Fibroblast of pulmonary artery (primary cell): ENCODE measurements at regions not wholly inside any gene's neighbourhood (a gene's known extent, or its start where the extent isn't known, plus 50 kb on each side); places are given as distances from the start of the nearest gene placed in this dataset.
"Not testable (repeated sequence)": the region's sequence is repeated elsewhere in the genome, so short reads cannot be mapped to it uniquely, and the experiment has no call there.

Experiments used
- DNase-seq: peaks from one replicate; pipeline ENCODE4 v3.0.0-alpha.2; 2010; ENCODE audit warnings: low read depth
- H3K4me3 ChIP-seq: replicated peaks from 2 replicates; pipeline ENCODE4 v1.5.1; 2011; ENCODE audit warnings: low read depth, mild to moderate bottlenecking, control low read depth, low read length, moderate library complexity
- TF ChIP-seq, protein P1 (sequence below): IDR thresholded peaks from 2 replicates; pipeline ENCODE4 v1.5.1; 2011; ENCODE audit warnings: mild to moderate bottlenecking, control low read depth, low read length, inconsistent platforms; ENCODE audit errors: missing control alignments

DNA sequence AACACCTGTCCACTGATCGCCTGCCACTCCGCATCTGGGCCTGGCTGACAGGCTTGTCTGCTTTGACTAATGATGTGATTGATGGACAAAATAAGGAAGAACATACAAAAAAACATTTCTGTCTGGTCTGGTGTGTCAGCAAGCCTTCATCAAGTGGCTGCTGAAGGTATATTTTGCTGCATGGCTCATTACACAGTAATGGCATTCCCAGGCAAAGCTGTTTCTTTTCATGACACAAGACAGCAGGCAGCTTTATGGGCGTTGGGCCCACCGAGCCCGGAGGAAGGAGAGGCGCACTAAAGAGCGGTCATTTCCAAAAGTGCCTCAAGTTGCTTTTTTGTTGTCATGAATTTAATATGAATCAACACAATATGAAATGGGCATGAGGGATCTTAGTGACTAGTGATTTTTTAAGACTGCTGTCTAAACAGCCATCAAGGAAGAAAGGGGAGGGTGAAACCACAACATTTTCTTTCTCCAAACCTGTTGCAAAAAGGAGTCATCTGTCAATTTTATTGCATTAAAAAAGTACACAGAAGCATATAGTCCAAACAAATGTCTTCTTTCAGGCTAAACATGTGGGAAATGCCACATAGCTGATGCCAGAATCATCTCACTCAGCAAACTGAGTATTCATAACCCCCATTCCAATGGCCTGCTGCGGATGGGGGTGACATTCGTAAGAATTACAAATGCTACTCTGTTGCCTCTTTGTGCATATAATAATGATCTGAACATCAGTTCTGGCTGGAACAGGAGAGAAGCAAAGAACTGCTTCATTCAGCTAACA is 476.6 kb downstream of the ZNF536 start:
- TF ChIP-seq, protein P1, sequence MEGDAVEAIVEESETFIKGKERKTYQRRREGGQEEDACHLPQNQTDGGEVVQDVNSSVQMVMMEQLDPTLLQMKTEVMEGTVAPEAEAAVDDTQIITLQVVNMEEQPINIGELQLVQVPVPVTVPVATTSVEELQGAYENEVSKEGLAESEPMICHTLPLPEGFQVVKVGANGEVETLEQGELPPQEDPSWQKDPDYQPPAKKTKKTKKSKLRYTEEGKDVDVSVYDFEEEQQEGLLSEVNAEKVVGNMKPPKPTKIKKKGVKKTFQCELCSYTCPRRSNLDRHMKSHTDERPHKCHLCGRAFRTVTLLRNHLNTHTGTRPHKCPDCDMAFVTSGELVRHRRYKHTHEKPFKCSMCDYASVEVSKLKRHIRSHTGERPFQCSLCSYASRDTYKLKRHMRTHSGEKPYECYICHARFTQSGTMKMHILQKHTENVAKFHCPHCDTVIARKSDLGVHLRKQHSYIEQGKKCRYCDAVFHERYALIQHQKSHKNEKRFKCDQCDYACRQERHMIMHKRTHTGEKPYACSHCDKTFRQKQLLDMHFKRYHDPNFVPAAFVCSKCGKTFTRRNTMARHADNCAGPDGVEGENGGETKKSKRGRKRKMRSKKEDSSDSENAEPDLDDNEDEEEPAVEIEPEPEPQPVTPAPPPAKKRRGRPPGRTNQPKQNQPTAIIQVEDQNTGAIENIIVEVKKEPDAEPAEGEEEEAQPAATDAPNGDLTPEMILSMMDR: no peak

DNA sequence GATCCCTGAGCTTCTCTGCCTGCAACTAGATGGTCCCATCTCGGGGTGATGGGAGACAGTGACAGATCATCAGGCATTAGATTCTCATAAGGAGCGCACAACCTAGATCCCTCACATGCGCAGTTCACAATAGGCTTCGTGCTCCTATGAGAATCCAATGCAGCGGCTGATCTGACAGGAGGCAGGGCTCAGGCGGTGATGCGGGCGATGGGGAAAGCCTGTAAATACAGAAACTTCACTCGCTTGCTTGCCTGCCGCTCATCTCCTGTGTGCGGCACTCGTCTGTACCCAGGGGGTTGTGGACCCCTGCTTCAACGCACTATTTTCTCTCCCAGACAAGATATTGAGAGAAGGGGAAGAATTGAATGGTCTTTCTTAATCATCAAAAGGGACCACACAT is 473.9 kb downstream of the ZNF536 start:
- DNase-seq: no peak
- TF ChIP-seq, protein P1: no peak
- H3K4me3 ChIP-seq: no peak overlapping the region

More for the DNA sequence above, 476.6 kb downstream of the ZNF536 start:
- no peak for DNase-seq
- no peak overlapping the region for H3K4me3 ChIP-seq

DNA sequence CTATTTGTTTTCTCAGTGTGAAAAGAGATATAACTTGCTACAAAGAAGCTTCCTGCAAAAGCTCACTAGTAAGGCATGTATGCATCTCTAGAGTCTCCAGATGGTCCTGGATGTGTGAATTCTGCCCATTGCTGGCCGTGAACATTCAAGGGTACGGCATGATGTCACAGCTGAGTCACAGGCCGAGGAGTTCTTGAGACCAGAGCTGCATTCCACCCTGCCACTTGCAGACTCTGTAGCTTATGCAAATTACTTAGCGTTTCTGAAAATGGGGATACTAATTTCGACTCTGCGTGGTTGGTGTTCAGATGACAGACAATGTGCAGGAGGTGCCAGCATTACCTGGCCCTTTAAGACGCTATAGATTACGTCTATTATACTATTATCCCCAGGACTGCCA is 470.7 kb downstream of the ZNF536 start:
- TF ChIP-seq, protein P1: no peak
- DNase-seq: no peak
- no peak overlapping the region for H3K4me3 ChIP-seq

DNA sequence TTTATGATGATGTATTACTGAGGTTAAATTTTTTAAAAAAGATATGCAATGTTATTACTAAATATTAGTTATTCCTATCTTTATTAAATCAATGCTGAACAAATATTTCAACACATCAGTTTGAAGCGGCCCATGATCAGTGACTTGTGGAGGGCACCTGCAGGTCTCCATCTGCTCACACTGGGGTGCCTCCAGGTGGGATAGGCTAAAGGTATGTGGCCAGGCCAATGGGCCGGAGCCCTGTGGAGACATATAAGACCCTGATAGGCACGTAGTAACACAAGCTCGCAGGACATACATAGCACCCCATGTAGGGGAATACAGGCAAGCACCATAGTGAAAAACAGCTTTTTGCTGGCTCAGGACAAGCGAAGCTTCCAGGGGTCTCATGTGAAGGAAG is 469.8 kb downstream of the ZNF536 start:
- no peak overlapping the region for H3K4me3 ChIP-seq
- TF ChIP-seq, protein P1: no peak
- no peak for DNase-seq

DNA sequence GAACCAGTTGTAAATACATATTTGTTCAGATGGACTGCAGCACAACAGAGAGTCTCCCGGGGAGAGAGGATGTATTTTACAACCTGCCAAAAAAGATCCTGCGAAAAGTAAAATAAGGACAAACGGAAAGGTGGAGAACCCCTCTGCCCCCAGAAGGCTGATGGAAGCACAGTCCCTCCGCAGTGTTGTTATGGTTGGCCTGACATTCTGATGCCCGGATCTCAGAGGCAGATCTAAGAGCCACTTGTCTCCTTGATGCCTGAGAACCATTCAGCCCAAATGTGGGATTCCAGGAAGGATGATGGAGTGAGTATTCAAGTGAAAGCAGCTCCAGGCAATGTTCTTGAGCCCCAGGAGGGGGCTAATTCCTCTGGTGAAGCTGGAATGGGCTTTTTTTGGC is 458.7 kb downstream of the ZNF536 start:
- H3K4me3 ChIP-seq: no peak overlapping the region
- DNase-seq: no peak
- TF ChIP-seq, protein P1: no peak

DNA sequence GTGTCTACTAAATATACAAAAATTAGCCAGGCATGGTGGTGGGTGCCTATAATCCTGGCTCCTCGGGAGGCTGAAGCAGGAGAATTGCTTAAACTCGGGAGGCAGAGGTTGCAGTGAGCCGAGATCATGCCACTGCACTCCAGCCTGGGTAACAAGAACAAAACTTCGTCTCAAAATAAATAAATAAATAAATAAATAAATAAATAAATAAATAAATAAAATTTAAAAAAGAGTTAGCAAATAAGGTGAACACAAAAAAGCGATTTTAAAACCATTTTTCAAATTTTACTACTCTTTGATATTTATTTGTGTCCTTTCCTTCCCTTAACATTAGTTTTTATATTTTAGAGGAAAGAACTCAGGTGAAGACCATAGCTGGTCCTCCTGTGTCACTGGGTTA is 453.3 kb downstream of the ZNF536 start:
- not testable (repeated sequence) for H3K4me3 ChIP-seq, DNase-seq

DNA sequence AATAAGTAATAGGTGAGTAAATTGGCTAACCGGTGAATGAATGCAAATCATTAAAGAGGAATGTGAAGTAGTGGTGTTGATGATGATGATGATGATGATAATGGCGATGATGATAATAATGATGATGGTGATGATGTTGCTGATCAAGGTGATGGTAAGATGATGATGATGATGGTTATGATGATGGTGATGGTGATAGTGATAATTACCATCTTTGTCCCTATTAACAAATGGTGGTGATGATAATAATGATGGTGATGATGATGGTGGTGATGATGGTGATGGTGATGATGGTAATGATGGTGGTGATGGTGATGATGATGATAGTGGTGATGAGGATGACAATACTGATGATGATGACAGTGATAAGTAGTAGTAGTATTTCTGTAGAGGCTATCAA is 452.6 kb downstream of the ZNF536 start:
- no peak overlapping the region for H3K4me3 ChIP-seq
- DNase-seq: no peak
- TF ChIP-seq, protein P1: no peak
